Aorta (tissue), 5 donors: ENCODE measurements at regions not wholly inside any gene's neighbourhood (a gene's known extent, or its start where the extent isn't known, plus 50 kb on each side); places are given as distances from the start of the nearest gene placed in this dataset.

Experiments used
- ATAC-seq: fragments of 200-7000 bp; cut with Tn5 transposase; one replicate; pipeline ENCODE4 v1.9.1; 2022; ENCODE audit warnings: moderate library complexity; ENCODE audit not compliant: low FRiP score
- DNase-seq, 2 donors: peaks; one replicate each; pipeline ENCODE4 v3.0.0-alpha.2; 2020
- H3K27ac ChIP-seq, 2 donors: one replicate each; pipeline ENCODE4 v1.5.1; 2013; ENCODE audit warnings: low read length in 2 of 2, mild to moderate bottlenecking in 2 of 2, moderate library complexity in 2 of 2, control low read depth in 1 of 2, inconsistent platforms in 1 of 2, low read depth in 1 of 2
- H3K27me3 ChIP-seq, 2 donors: one replicate each; pipeline ENCODE4 v1.6.1; 2013; ENCODE audit warnings: control low read depth in 1 of 2, low read length in 1 of 2, mild to moderate bottlenecking in 1 of 2, moderate library complexity in 1 of 2; ENCODE audit not compliant: insufficient read depth in 2 of 2, control insufficient read depth in 1 of 2
- H3K36me3 ChIP-seq, 2 donors: one replicate each; pipeline ENCODE4 v1.6.1; 2013; ENCODE audit warnings: control low read depth in 1 of 2, low read length in 1 of 2, mild to moderate bottlenecking in 1 of 2; ENCODE audit not compliant: insufficient read depth in 2 of 2, control insufficient read depth in 1 of 2
- H3K4me1 ChIP-seq, 2 donors: one replicate each; pipeline ENCODE4 v1.6.1; 2013; ENCODE audit warnings: low read length in 2 of 2, control low read depth in 1 of 2, mild to moderate bottlenecking in 1 of 2, moderate library complexity in 1 of 2; ENCODE audit not compliant: insufficient read depth in 2 of 2, control insufficient read depth in 1 of 2
- H3K4me3 ChIP-seq, 2 donors: one replicate each; pipeline ENCODE4 v1.5.1; 2013; ENCODE audit warnings: low read length in 2 of 2, control low read depth in 1 of 2, mild to moderate bottlenecking in 1 of 2
- H3K9me3 ChIP-seq: one replicate; pipeline ENCODE4 v1.6.1; 2013; ENCODE audit warnings: mild to moderate bottlenecking, low read length; ENCODE audit not compliant: control insufficient read depth
- WGBS, 2 donors: extraction: QIAGEN DNeasy Blood & Tissue Kit; methylation state at CpG; one replicate each; pipeline ENCODE4 v1.1.7; 2013; 5-methylcytosine and 5-hydroxymethylcytosine counted together
- intact Hi-C, 2 donors: fragments of 100-400 bp; cut with DNase I; formaldehyde crosslinking; loops; one replicate each; pipeline versions ENCODE4 v1.14.2 to v1.15.0; 2022
- donor health status: healthy with polysubstance abuse.
- donor health status: Bipolar disorder and iron deficiency.
- donor health status: DM: no; HTN: no; CAD: no.
- donor health status: DM: no; HTN: no; CAD: no.
- donor health status: DM: yes; HTN: yes; CAD: no.

DNA sequence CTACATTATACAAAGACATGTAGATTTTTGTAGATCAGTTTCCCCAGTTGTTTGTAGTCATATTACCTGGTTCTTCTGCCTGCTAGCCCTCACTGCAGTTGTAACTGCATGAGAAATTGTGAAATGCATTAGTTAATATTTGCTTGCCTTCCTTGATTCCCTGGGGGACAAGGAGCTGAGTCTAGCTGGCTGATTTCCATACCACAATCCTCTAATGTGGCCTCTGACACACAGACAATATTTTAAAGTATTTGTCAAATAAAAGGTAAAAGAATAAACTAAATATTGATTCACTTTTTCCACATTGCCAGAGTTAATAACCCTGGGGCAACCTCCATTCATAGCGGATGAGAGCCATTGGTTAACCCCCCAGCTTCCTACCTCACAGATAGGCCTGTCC lies 128.8 kb upstream of the TMEM132C start:
- peaks cover 1% of the 10 kb centered on the region for H3K9me3 ChIP-seq
- 80% methylated on average over 1 of the region's 1 CpG for WGBS, 2 donors
- H3K27me3 ChIP-seq, result no peaks in the 10 kb centered on the region
- DNase-seq (no peak), ATAC-seq (no peak)
- H3K4me3 ChIP-seq, result no peak overlapping the region
- no peak overlapping the region for H3K27ac ChIP-seq
- H3K4me1 ChIP-seq, result no peaks in the 10 kb centered on the region
- H3K36me3 ChIP-seq, result no peaks in the 10 kb centered on the region
- intact Hi-C loops, result no loop called here

DNA sequence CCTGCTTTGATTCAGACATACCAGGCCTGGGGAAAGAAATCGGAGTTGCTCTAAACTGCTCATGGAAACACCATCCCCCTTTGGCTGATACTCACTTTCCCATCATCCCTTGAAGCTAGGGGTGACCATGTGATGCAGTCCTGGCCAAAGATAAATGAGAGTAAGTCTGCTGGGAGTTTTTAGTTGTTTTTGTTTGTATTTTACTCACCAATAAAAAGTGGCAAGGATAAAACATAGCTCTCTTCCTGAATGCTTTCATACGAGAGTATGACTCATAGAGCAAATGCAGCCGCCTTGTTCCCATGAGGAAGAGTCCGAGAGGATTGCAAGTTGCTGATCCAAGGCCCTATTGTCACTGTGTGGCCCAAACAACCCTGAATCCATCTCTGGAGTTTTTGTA lies 126.4 kb upstream of the TMEM132C start:
- Histone ChIP-seq H3K27me3 (no peaks in the 10 kb centered on the region), H3K9me3 (peaks cover 1% of the 10 kb centered on the region), H3K27ac (no peak overlapping the region), H3K36me3 (no peaks in the 10 kb centered on the region), H3K4me1 (no peaks in the 10 kb centered on the region), H3K4me3 (no peak overlapping the region)
- 33 to 36% methylated on average over 4 of the region's 4 CpGs for WGBS, 2 donors
- ATAC-seq (no peak), DNase-seq (no peak)
- intact Hi-C loops, result no loop called here

DNA sequence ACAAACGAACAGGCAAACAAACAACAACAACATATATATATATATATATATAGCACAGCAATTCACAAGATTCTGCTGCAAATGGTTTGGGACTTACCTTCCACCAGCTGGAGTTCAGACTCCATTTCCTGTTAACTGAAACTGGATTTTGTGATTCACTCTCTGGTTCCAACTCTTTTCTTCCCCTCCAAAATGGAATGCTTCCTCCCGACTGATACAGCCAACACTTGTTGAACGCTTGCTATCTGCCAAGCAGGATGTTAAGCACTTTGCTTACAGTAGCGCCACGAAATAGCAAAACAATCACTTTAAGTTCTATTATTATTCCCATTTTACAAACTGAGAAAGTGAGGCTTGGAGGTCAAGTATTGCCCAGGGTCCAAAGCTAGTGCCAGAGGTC lies 116.0 kb upstream of the TMEM132C start:
- intact Hi-C loops, result no loop called here
- no peak overlapping the region for H3K27ac ChIP-seq
- DNase-seq (no peak), ATAC-seq (no peak)
- no peaks in the 10 kb centered on the region for H3K4me1 ChIP-seq
- WGBS, 2 donors, result 72 to 76% methylated on average over 5 of the region's 5 CpGs
- no peaks in the 10 kb centered on the region for H3K27me3 ChIP-seq
- no peaks in the 10 kb centered on the region for H3K36me3 ChIP-seq
- no peaks in the 10 kb centered on the region for H3K9me3 ChIP-seq
- H3K4me3 ChIP-seq, result no peak overlapping the region

DNA sequence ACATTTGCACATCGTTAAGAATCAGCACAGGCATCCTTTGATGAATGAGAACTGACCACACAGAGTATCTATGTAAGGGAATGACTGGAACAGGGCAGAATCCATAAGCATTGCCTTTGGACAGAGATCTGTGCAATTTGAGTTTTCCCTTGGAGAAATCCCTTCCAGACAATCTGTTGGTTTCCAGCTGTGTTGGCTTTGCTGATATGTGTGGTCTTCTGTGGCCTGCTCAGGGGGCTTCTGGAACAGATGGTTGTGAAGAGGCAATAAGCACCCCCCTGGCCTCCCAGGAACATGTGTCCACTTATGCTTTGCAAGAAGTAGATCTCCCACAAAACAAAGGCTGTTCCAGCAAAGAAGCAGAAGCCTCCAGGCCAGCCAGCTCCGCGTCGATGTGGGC lies 111.4 kb upstream of the TMEM132C start:
- 77 to 82% methylated on average over 4 of the region's 4 CpGs for WGBS, 2 donors
- DNase-seq (no peak), ATAC-seq (no peak)
- H3K27me3 ChIP-seq, result no peaks in the 10 kb centered on the region
- intact Hi-C loops, result no loop called here
- H3K4me3 ChIP-seq, result no peak overlapping the region
- no peaks in the 10 kb centered on the region for H3K36me3 ChIP-seq
- no peaks in the 10 kb centered on the region for H3K9me3 ChIP-seq
- H3K4me1 ChIP-seq, result no peaks in the 10 kb centered on the region
- H3K27ac ChIP-seq, result no peak overlapping the region

DNA sequence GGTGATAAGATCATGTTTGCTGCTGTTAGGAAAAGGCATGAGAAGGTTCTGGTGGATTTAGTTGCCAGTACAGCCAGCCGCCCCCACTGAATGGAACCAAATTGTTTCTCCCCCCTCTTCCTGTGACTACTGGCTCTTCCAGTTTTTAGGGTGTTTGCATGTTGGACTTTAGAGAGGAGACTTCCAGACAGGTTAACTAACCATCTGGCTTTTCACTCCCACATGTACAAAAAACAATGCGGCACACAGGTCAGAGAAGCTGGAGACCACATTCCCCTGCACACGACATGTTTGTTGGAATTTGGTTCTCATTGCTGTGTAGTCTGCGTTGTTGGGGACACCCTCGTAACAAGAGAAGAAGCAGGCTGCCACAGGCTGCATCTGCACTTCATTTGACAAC lies 103.9 kb upstream of the TMEM132C start:
- Histone ChIP-seq H3K4me1 (no peaks in the 10 kb centered on the region), H3K27ac (no peak overlapping the region), H3K27me3 (peaks cover 0 to 2% of the 10 kb centered on the region in 2 donors), H3K36me3 (no peaks in the 10 kb centered on the region), H3K9me3 (peaks cover 4% of the 10 kb centered on the region), H3K4me3 (no peak overlapping the region)
- 40 to 45% methylated on average over 5 of the region's 5 CpGs for WGBS, 2 donors
- DNase-seq, result no peak
- ATAC-seq, result no peak
- intact Hi-C loops, result no loop called here

DNA sequence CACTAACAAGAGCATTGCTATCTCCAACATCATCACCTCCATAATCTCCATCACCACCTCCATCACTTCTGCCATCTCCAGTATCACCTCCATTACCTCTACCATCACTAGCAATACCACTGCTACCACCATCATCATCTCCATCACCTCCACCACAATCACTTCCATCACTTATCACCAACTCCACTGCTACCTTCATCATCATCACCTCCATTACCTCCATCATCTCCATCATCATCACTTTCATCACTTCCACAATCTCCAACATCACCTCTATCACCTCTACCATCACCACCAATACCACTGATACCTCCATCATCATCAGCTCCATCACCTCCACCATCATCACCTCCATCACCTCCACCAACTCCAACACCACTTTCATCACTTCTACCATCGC lies 102.4 kb upstream of the TMEM132C start:
- no peak for DNase-seq
- H3K9me3 ChIP-seq, result peaks cover 4% of the 10 kb centered on the region
- no peak overlapping the region for H3K27ac ChIP-seq
- H3K27me3 ChIP-seq, result peaks cover 0 to 2% of the 10 kb centered on the region in 2 donors
- no peaks in the 10 kb centered on the region for H3K36me3 ChIP-seq
- WGBS, 2 donors, result 81 to 87% methylated on average over 1 of the region's 1 CpG
- no peak for ATAC-seq
- no peak overlapping the region for H3K4me3 ChIP-seq
- intact Hi-C loops, result no loop called here
- no peaks in the 10 kb centered on the region for H3K4me1 ChIP-seq

DNA sequence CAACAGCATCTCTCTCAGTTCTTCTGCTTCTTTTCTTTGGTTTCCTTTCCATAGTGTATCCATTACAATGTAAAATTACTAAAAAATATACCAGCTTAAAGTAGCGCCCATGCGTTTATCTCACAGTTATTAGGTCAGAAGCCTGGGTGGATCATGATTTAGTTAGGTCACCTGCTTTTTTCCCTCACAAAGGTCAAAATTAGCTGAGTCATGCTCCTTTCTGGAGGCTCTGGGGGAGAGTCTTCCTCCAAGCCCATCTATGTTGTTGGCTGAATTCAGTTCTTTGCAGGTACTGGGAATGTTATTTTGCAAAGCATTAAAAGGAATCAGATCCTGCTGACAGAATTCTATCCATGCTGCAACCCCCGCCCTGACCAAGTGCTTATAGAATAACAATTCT lies 101.6 kb upstream of the TMEM132C start:
- ATAC-seq, result no peak
- intact Hi-C loops, result no loop called here
- Histone ChIP-seq H3K4me1 (no peaks in the 10 kb centered on the region), H3K36me3 (no peaks in the 10 kb centered on the region), H3K27ac (no peak overlapping the region), H3K9me3 (peaks cover 4% of the 10 kb centered on the region), H3K27me3 (peaks cover 0 to 2% of the 10 kb centered on the region in 2 donors), H3K4me3 (no peak overlapping the region)
- 90 to 92% methylated on average over 3 of the region's 3 CpGs for WGBS, 2 donors
- DNase-seq, result no peak

DNA sequence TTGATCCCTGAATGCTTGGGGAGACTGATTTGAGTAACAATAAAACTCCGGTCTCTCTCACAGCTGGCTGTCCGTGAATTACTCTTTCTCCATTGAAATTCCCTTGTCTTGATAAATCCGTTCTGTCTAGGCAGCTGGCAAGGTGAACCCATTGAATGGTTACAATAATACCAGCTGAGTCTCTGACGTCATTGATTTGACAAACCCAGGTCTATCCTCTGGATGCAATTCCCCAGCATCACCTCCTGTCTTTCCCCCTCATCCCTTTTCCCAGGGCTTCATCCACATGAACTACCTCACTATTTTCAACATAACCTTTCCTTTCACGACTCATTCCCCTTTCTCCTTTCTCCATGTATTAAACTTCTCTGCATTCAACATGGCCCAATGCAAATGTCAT lies 98.7 kb upstream of the TMEM132C start:
- H3K4me3 ChIP-seq, result no peak overlapping the region
- no peaks in the 10 kb centered on the region for H3K36me3 ChIP-seq
- no peak for DNase-seq
- WGBS, 2 donors, result 59 to 68% methylated on average over 5 of the region's 5 CpGs
- H3K9me3 ChIP-seq, result peaks cover 2% of the 10 kb centered on the region
- intact Hi-C loops, result no loop called here
- H3K4me1 ChIP-seq, result no peaks in the 10 kb centered on the region
- no peak for ATAC-seq
- no peak overlapping the region for H3K27ac ChIP-seq
- H3K27me3 ChIP-seq, result peaks cover 0 to 2% of the 10 kb centered on the region in 2 donors

DNA sequence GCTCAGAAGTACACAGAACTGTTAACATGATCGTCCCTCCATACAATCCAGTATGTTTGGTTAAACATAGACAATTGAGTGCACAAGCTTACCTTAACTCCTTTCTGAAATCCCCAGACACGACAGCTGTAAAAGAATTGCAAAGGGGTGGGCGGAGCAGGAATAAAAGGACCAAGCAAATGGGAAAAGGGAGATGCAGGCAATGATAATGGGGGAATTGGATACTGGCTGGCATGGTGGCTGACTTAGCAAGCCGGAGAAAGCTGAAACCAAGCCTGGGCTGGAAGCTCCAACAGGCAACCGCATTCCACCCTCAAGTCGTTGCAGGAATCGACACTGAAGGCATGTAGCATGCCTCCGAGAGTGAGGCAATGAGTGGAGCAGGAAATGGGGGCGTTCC lies 96.8 kb upstream of the TMEM132C start:
- H3K27me3 ChIP-seq, result no peaks in the 10 kb centered on the region
- no peaks in the 10 kb centered on the region for H3K4me1 ChIP-seq
- H3K36me3 ChIP-seq, result no peaks in the 10 kb centered on the region
- no peak for ATAC-seq
- intact Hi-C loops, result no loop called here
- DNase-seq, result no peak
- no peak overlapping the region for H3K4me3 ChIP-seq
- H3K9me3 ChIP-seq, result peaks cover 2% of the 10 kb centered on the region
- 39 to 45% methylated on average over 9 of the region's 9 CpGs for WGBS, 2 donors
- H3K27ac ChIP-seq, result no peak overlapping the region
